Heart left ventricle (tissue), 16 donors: ENCODE measurements at regions not wholly inside any gene's neighbourhood (a gene's known extent, or its start where the extent isn't known, plus 50 kb on each side); places are given as distances from the start of the nearest gene placed in this dataset.

Experiments
- ATAC-seq, 4 donors: fragments of 200-7000 bp; cut with Tn5 transposase; one replicate each; pipeline ENCODE4 v1.9.1; 2020 to 2022; ENCODE audit warnings: moderate library complexity in 4 of 4, mild to moderate bottlenecking in 3 of 4, moderate number of reproducible peaks in 1 of 4
- DNase-seq, 5 donors: peaks; one replicate each; pipeline ENCODE4 v3.0.0-alpha.2; 2020
- H3K27ac ChIP-seq, 12 donors: fragments of 200-600 bp; sonication (generic) in 4 of 12; one replicate each; pipeline versions ENCODE4 v1.5.0 to v1.8.0; 2016 to 2022; ENCODE audit warnings: mild to moderate bottlenecking in 2 of 12
- H3K27me3 ChIP-seq, 9 donors: fragments of 200-600 bp; sonication (generic) in 2 of 9; one replicate each; pipeline versions ENCODE4 v1.5.1 to v1.8.0; 2016 to 2022; ENCODE audit warnings: mild to moderate bottlenecking in 3 of 9
- H3K36me3 ChIP-seq, 9 donors: fragments of 200-600 bp; sonication (generic) in 2 of 9; one replicate each; pipeline versions ENCODE4 v1.5.0 to v1.8.0; 2018 to 2022; ENCODE audit warnings: mild to moderate bottlenecking in 2 of 9
- H3K4me1 ChIP-seq, 12 donors: fragments of 200-600 bp; sonication (generic) in 4 of 12; one replicate each; pipeline versions ENCODE4 v1.5.0 to v1.8.0; 2016 to 2022; ENCODE audit warnings: mild to moderate bottlenecking in 3 of 12
- H3K4me3 ChIP-seq, 12 donors: fragments of 200-600 bp; sonication (generic) in 4 of 12; one replicate each; pipeline versions ENCODE4 v1.5.0 to v1.8.0; 2017 to 2022; ENCODE audit warnings: mild to moderate bottlenecking in 9 of 12, moderate library complexity in 4 of 12
- H3K9me3 ChIP-seq, 12 donors: fragments of 200-600 bp; sonication (generic) in 4 of 12; one replicate each; pipeline versions ENCODE4 v1.5.0 to v1.8.0; 2016 to 2022; ENCODE audit warnings: mild to moderate bottlenecking in 1 of 12
- POLR2A ChIP-seq, 2 donors: fragments of 450-650 bp; IDR thresholded peaks; one replicate each; pipeline ENCODE4 v1.6.1; 2017; ENCODE audit warnings: antibody characterized with exemption in 2 of 2, mild to moderate bottlenecking in 2 of 2, moderate library complexity in 2 of 2
- WGBS, 4 donors: extraction: QIAGEN DNeasy Blood & Tissue Kit in 2 of 4; methylation state at CpG; one replicate each; pipeline versions ENCODE4 v1.1.5 to v1.1.7; 2013 to 2018; 5-methylcytosine and 5-hydroxymethylcytosine counted together
- intact Hi-C, 10 donors: fragments of 100-400 bp; cut with DNase I; formaldehyde crosslinking; loops; one replicate each; pipeline versions ENCODE4 v1.11.1 to v1.14.2; 2022
- TF ChIP-seq, protein P1 (sequence below), 12 donors: fragments of 200-600 bp; sonication (generic) in 4 of 12; IDR thresholded peaks; one replicate each; pipeline versions ENCODE4 v1.5.0 to v1.8.0; 2018 to 2022; ENCODE audit warnings: antibody characterized with exemption in 12 of 12, mild to moderate bottlenecking in 5 of 12
- donor health status: ischemic (EF 13 %, LVEDD 7.1; RV severe dilation, severe dysfunction).
- donor health status: healthy with polysubstance abuse.
- donor health status: DM: no; HTN: yes; CAD: no.
- donor health status: DM: no; HTN: no; CAD: no.
- donor health status: ischemic (EF 25% LVEDD 6.9; RV normal size, moderate dysfunction).
- donor health status: ischemic (EF 25% LVEDD 5.7; RV mildly dilated, moderate dysfunction).
- donor health status: healthy.
- donor health status: DM: yes; HTN: yes; CAD: no.
- donor health status: ischemic (EF 35%, LVEDD 5.7; RV mildly dilated, moderate dysfunction).
- donor health status: nonischemic (EF 11% LVEDD 7.7; RV severe dilation, severe dysfunction).
- donor health status: DM: yes; HTN: yes; CAD: no.
- donor health status: PGD.
- donor health status: ischemic (EF 29% LVEDD 5.4; RV normal size, mild dysfunction).
- donor health status: nonischemic (EF 23%, LVEDD 6.1; RV moderate dilation, normal function).

DNA sequence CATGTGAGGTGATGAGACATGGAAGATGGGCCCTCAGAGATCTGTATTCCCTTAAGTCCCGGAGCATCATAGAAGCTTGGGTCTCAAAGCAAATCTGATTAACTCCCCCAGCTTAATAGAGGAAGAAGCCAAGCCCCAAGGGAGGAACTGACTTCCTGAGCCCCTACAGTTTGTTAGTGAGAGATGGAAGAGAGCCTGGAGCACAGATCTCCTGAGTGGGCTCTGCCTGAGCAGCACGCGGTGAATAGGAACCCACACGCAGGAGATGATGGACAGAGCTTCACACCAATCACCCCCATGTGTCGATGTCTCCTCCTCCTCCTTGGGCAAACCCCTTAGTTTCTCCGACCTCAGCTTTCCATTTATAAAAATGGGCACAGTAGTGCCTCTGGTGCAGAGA is 50.1 kb upstream of the ATP12A start:
- ATAC-seq, result no peak
- Histone ChIP-seq H3K4me1 (peaks cover 0 to 18% (median 0%) of the 10 kb centered on the region in 12 donors), H3K9me3 (no peaks in the 10 kb centered on the region), H3K36me3 (no peaks in the 10 kb centered on the region), H3K27ac (no peak overlapping the region), H3K4me3 (no peak overlapping the region), H3K27me3 (no peaks in the 10 kb centered on the region)
- WGBS, 4 donors, result 64 to 78% (median 66%) methylated on average over 6 of the region's 6 CpGs
- intact Hi-C loops, result no loop called here
- TF ChIP-seq, protein P1, sequence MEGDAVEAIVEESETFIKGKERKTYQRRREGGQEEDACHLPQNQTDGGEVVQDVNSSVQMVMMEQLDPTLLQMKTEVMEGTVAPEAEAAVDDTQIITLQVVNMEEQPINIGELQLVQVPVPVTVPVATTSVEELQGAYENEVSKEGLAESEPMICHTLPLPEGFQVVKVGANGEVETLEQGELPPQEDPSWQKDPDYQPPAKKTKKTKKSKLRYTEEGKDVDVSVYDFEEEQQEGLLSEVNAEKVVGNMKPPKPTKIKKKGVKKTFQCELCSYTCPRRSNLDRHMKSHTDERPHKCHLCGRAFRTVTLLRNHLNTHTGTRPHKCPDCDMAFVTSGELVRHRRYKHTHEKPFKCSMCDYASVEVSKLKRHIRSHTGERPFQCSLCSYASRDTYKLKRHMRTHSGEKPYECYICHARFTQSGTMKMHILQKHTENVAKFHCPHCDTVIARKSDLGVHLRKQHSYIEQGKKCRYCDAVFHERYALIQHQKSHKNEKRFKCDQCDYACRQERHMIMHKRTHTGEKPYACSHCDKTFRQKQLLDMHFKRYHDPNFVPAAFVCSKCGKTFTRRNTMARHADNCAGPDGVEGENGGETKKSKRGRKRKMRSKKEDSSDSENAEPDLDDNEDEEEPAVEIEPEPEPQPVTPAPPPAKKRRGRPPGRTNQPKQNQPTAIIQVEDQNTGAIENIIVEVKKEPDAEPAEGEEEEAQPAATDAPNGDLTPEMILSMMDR (IDR thresholded peaks at IDR 0.05), result no peak
- TF ChIP-seq POLR2A (IDR thresholded peaks at IDR 0.05), result no peak
- DNase-seq, result no peak
